ENCODE measurements at regions not wholly inside any gene's neighbourhood (a gene's known extent, or its start where the extent isn't known, plus 50 kb on each side); places are given as distances from the start of the nearest gene placed in this dataset.

DNA sequence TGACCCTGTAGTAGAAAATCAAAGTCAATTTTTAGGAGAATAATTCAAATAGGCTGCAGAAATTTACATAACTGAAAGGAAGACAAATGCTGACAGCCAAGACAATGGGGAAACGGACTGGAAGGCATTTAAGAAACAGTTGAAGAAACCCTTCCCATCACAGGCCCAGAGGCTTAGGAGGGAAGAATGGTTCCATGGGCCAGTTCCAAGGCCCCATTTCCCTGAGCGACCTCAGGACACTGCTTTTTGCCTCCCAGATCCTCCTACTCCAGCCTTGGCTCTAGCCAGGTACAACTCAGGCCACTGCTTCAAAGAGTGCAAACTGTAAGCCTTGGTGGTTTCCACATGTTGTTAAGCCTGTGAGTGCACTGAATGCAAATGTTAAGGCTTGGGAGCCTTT, 184.1 kb upstream of the SGCD start:
- no peak for DNase-seq (ENCODE audit: low spot score)

DNA sequence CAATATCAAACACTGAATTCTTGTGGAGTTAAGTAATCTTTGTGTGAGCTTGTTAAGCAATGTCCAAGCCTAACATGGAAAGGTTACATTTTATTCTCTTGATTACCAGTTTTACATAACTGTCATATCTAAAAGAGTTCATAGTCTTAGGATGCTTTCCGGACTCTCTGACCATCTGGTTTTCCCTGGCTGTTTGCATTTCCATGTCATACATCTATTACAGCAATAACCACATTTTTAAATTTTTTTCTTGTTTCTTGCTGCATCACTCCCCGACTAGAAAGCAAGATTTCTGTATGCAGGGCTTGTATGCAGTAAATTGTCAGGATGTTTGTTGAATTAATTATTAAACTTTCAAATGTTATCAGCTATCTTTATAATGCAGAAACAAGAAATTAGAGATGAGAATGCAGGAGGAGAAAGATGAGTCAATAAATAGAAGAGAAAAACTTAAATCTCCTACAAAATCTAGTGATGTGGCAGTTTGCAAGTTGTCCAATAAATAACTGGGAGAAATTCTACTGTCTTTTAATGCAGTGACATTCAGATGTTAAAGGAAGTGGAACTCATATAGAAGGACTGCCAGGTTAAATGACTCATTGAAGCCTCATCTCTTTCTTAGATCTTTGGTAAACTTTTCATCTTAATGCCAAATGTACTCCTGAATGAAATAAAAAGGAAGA, 179.6 kb upstream of the SGCD start:
- peak; percentile 55 for DNase-seq (ENCODE audit: low spot score)

GRCh38 chr5:156147944-156148285, 179.0 kb upstream of the SGCD start:
- peak; percentile 22 for DNase-seq (ENCODE audit: low spot score)

DNA sequence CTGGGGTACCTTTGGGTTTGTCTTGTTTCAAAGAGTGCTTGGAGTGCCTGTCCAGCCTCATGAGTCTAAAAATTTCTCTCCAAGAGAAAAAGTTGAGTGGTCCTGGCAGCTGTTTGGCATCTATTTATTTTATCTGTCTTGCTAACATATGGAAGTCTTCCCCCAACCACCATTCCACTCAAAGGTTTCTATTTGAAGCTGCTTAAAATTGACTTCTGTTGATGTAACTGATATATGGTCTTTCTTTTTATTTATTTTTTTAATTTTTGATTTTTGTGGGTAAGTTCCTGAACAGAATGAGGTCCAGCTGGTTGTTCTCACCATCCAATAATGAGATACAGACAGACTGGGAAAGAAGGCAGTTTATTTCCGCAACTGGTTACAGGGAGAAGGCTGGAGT, 178.7 kb upstream of the SGCD start:
- no peak for DNase-seq (ENCODE audit: low spot score)

GRCh38 chr5:156149213-156149612, 177.8 kb upstream of the SGCD start:
- DNase-seq (ENCODE audit: low spot score), result no peak

DNA sequence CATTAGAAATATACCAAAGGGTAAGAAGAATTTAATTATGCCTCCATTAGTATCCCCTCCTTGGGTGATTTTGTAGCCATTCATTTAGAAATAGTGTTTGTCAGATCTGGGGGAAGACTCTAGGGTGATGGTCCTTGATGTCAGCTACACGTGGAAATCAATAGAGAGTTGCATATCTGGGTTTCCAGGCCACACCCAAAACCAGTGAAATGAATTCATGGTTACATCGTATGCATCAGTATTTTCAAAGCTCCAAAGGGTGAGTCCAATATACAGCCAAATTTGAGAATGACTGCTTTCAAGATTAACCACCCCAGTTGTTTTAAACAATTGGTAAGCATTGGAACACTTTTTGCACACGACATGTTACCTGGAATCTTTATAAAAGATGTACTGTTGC, 173.4 kb upstream of the SGCD start:
- DNase-seq (ENCODE audit: low spot score), result no peak

- DNase-seq (ENCODE audit: low spot score), result no peak
Observed at GRCh38 chr5:156154757-156155156, 172.2 kb upstream of the SGCD start.

DNA sequence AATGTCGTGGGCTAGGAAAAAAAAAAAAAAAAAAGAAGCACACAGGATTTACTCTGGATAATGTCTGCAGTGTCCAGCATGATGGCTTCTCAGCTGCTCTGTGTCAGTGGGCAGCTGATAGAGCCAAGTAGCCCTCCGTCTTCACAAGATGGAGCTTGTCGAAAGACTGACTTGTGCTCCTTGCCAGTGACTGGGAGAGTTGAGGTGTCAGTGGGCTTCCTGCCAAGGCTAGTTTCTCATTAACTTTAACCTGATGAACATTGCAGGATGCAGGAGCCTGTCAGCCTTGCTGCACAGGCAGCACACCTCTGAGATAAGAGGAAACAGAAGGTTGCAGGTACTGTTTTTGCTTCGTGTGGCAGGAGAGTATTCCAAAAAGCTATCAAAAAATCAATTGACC, 171.4 kb upstream of the SGCD start:
- DNase-seq (ENCODE audit: low spot score), result no peak

GRCh38 chr5:156164306-156164705, 162.7 kb upstream of the SGCD start:
- no peak for DNase-seq (ENCODE audit: low spot score)

GRCh38 chr5:156169495-156169894, 157.5 kb upstream of the SGCD start:
- DNase-seq (ENCODE audit: low spot score), result no peak

DNA sequence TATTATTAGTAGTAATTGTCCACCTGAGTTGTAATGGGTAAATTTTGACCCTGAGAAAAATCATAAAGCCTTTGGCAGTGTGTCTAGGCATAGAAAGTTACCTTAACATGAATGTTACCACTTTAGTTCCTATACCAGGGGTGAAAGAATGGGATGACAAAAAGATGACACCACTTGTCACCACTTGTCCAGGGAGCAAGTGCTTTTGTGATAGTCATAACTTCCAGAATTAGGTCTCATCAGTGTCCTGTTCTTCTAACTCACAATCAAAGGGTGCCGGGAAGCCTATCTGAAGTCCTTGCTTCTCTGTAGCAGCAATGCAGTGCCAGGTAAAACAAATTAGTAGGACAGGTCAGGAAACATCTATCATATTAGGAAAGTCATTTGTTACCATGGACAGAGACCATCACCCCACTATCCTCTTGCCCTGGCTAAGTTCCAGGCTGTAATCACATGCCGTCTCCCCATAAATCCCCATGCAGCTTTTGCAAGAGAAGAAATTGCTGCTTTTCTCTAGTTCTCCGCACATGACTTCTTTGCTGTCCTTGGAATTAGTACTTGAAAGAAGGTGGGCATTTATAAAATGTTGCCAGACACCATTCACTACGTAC, 156.5 kb upstream of the SGCD start:
- no peak for DNase-seq (ENCODE audit: low spot score)

DNA sequence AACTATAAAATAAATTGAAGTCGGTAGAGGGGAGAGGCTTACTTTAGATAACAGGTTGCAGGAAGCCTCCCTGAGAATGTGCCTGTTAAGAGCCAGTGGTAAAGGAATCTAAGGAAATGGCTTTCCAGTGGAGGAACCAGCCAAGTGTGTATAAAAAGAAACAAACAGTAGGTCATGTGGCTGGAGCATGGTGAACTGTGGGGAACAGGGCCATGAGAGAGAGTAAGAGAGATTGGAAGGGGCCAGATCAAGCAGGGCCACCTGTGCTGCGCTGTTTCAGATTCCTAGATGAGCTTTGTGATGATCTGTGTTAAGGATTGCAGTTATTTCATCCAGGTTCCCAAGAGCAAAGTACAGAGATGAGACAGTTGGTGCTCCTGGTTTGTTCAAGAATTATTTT, 152.7 kb upstream of the SGCD start:
- no peak for DNase-seq (ENCODE audit: low spot score)

GRCh38 chr5:156178117-156178516, 148.8 kb upstream of the SGCD start:
- DNase-seq (ENCODE audit: low spot score), result no peak

- DNase-seq (ENCODE audit: low spot score), result no peak
Observed at GRCh38 chr5:156181656-156182055, 145.3 kb upstream of the SGCD start.

GRCh38 chr5:156182174-156182967, 144.6 kb upstream of the SGCD start:
- no peak for DNase-seq (ENCODE audit: low spot score)

- DNase-seq (ENCODE audit: low spot score), result peak; percentile 65
Observed at GRCh38 chr5:156186760-156187159, 140.2 kb upstream of the SGCD start.

- DNase-seq (ENCODE audit: low spot score), result no peak
Observed at GRCh38 chr5:156188016-156188415, 138.9 kb upstream of the SGCD start.

DNA sequence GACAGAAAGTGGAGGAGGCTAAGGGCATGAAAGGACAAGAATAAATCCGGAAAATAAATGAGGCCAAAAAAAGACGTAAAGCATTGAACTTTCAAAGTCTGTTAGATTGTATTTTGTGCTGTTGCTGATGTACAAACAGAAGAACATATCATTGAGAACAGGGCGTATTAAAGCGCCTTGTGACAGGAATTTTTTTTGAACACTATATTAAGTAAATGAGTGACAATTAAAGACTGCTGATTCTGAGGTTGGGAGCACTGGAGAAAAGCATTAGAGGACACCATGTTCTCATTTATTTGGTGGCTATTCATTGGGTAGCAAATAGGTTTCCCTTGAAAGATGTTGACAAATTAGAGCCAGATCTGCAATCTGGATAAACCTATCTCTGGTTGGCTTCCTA, 137.3 kb upstream of the SGCD start:
- DNase-seq (ENCODE audit: low spot score), result no peak

DNA sequence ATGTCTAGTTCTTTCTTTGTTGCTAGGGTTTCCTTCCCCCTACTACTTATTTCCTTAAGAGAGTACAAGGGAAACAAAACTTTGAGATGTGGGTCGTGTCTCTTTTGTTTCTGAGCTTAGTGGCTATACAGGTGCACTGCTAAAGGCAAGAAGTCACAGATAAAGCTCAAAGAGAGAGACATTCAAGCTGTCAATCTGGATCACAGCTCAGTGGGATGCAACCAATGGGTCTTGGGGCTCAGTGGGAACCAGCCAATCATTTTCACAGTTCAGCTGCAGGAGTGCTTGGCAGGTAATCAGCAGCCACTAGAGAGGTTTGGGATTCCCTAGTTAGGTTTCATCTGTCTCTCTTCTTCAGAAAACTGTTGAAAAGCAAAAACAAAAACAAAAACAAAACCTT, 135.4 kb upstream of the SGCD start:
- no peak for DNase-seq (ENCODE audit: low spot score)

GRCh38 chr5:156197042-156197635, 129.8 kb upstream of the SGCD start:
- DNase-seq (ENCODE audit: low spot score), result no peak

GRCh38 chr5:156199045-156199444, 127.9 kb upstream of the SGCD start:
- no peak for DNase-seq (ENCODE audit: low spot score)

DNA sequence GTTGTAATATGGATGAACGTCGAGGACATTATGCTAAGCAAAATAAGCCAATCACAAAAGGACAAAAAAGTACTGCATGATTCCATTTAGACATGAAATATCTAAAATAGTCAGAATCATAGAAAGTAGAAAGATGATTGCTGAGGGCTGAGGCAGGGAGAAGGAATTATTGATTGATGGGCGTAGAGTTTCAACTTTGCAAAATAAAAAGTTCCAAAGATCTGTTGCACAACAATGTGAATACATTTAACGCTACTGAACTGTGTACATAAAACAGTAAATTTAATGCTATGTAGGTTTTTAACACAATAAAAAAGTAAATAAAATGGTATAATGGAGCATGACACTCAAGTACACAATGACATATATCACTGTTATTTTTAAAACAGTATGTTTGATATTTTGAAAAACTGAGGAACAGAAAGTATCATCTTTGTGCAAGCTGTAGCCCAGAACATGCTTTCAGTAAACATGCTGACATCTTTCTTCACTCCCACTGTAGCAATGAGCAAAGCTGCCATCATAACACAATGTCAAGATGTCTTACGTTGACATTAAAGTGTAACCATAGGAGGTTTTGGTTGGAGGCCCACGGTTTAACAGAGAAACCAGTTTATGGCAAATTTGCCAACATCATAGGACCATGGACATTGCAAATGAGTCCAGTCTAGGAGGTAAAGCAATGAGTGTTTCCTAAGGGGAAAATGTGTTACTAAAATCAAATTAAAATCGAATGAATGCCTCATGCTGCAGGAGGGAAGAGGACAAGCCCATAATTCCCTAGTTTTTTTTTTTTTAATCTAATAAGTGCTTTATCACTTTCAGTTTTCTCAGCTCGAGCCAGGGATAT, 125.8 kb upstream of the SGCD start:
- no peak for DNase-seq (ENCODE audit: low spot score)
